Prostate gland (tissue), 2 donors: ENCODE measurements at regions not wholly inside any gene's neighbourhood (a gene's known extent, or its start where the extent isn't known, plus 50 kb on each side); places are given as distances from the start of the nearest gene placed in this dataset.

Source experiments
- DNase-seq: peaks from one replicate; pipeline ENCODE4 v3.0.0-alpha.2; 2019; ENCODE audit warnings: low spot score
- H3K27ac ChIP-seq, 2 donors: fragments of 200-600 bp; sonication (generic); 2 replicates each; pipeline ENCODE4 v1.5.1; 2017 to 2019
- H3K27me3 ChIP-seq: fragments of 200-600 bp; sonication (generic); replicated peaks from 2 replicates; pipeline ENCODE4 v1.5.1; 2019; ENCODE audit not compliant: insufficient read depth
- H3K36me3 ChIP-seq, 2 donors: fragments of 200-600 bp; sonication (generic); 1 replicate in 1 of 2; 2 replicates in 1 of 2; pipeline versions ENCODE4 v1.5.1 to v1.8.1; 2017 to 2019
- H3K4me1 ChIP-seq: fragments of 200-600 bp; sonication (generic); replicated peaks from 2 replicates; pipeline ENCODE4 v1.5.1; 2019
- H3K4me3 ChIP-seq, 2 donors: fragments of 200-600 bp; sonication (generic); 2 replicates each; pipeline ENCODE4 v1.5.1; 2017 to 2019
- H3K9me3 ChIP-seq: fragments of 200-600 bp; sonication (generic); 2 replicates; pipeline ENCODE4 v1.5.1; 2017
- CTCF ChIP-seq, 4 experiments: fragments of 200-600 bp in 2 of 4; fragments of 450-650 bp in 2 of 4; sonication (generic) in 2 of 4; IDR thresholded peaks; 1 replicate in 3 of 4; 2 replicates in 1 of 4; pipeline ENCODE4 v1.5.1; 2016 to 2019; ENCODE audit warnings: antibody characterized with exemption in 4 of 4, mild to moderate bottlenecking in 2 of 4, moderate library complexity in 2 of 4
- POLR2A ChIP-seq: fragments of 450-650 bp; IDR thresholded peaks from one replicate; pipeline ENCODE4 v1.6.1; 2016; ENCODE audit warnings: antibody characterized with exemption, mild to moderate bottlenecking
- POLR2AphosphoS5 ChIP-seq: sonication (generic); formaldehyde crosslinking; IDR thresholded peaks from one replicate; pipeline ENCODE4 v1.6.1; 2017; ENCODE audit warnings: antibody characterized with exemption
- WGBS: methylation state at CpG from one replicate; pipeline ENCODE4 v1.1.5; 2018; 5-methylcytosine and 5-hydroxymethylcytosine counted together
- intact Hi-C: fragments of 100-400 bp; cut with DNase I; formaldehyde crosslinking; loops from one replicate; pipeline ENCODE4 v1.14.2; 2022

GRCh38 chr7:13827716-13828115 lies 161.8 kb downstream of the ETV1 start:
- TF ChIP-seq CTCF (IDR thresholded peaks at IDR 0.05) (no peak), POLR2A (no peak), POLR2AphosphoS5 (no peak)
- Histone ChIP-seq H3K4me1 (no peaks in the 10 kb centered on the region), H3K36me3 (no peaks in the 10 kb centered on the region), H3K27me3 (no peaks in the 10 kb centered on the region), H3K9me3 (no peaks in the 10 kb centered on the region), H3K27ac (no peak overlapping the region), H3K4me3 (no peak overlapping the region)
- no peak for DNase-seq
- intact Hi-C loops = no loop called here
- 82% methylated on average over 5 of the region's 5 CpGs for WGBS

GRCh38 chr7:13829231-13829630 lies 160.2 kb downstream of the ETV1 start:
- no peak for DNase-seq
- TF ChIP-seq POLR2A = no peak
- TF ChIP-seq CTCF (IDR thresholded peaks at IDR 0.05) = no peak
- TF ChIP-seq POLR2AphosphoS5 = no peak
- Histone ChIP-seq H3K4me3 (no peak overlapping the region), H3K36me3 (no peaks in the 10 kb centered on the region), H3K4me1 (no peaks in the 10 kb centered on the region), H3K27me3 (no peaks in the 10 kb centered on the region), H3K9me3 (no peaks in the 10 kb centered on the region), H3K27ac (no peak overlapping the region)
- WGBS = 93% methylated on average over 2 of the region's 2 CpGs
- intact Hi-C loops = no loop called here

GRCh38 chr7:13829914-13830900 lies 159.3 kb downstream of the ETV1 start:
- Histone ChIP-seq H3K4me3 (no peak overlapping the region), H3K9me3 (no peaks in the 10 kb centered on the region), H3K27me3 (no peaks in the 10 kb centered on the region), H3K36me3 (no peaks in the 10 kb centered on the region), H3K27ac (no peak overlapping the region), H3K4me1 (no peaks in the 10 kb centered on the region)
- TF ChIP-seq POLR2A (no peak), CTCF (IDR thresholded peaks at IDR 0.05) (no peak)
- intact Hi-C loops = no loop called here
- 65% methylated on average over 6 of the region's 6 CpGs for WGBS
- no peak for DNase-seq

GRCh38 chr7:13832346-13832745 lies 157.1 kb downstream of the ETV1 start:
- intact Hi-C loops = no loop called here
- Histone ChIP-seq H3K27me3 (no peaks in the 10 kb centered on the region), H3K27ac (no peak overlapping the region), H3K9me3 (no peaks in the 10 kb centered on the region), H3K4me3 (no peak overlapping the region), H3K36me3 (no peaks in the 10 kb centered on the region), H3K4me1 (no peaks in the 10 kb centered on the region)
- no peak for TF ChIP-seq POLR2AphosphoS5
- no peak for TF ChIP-seq CTCF (IDR thresholded peaks at IDR 0.05)
- no peak for TF ChIP-seq POLR2A
- no peak for DNase-seq

GRCh38 chr7:13834328-13834761 lies 155.1 kb downstream of the ETV1 start:
- 30% methylated on average over 6 of the region's 6 CpGs for WGBS

More at GRCh38 chr7:13834328-13834761, 155.1 kb downstream of the ETV1 start:
- H3K27me3 ChIP-seq = no peaks in the 10 kb centered on the region
- no peaks in the 10 kb centered on the region for H3K4me1 ChIP-seq
- intact Hi-C loops = no loop called here
- H3K9me3 ChIP-seq = no peaks in the 10 kb centered on the region
- H3K4me3 ChIP-seq = no peak overlapping the region
- TF ChIP-seq POLR2A (no peak), POLR2AphosphoS5 (no peak), CTCF (IDR thresholded peaks at IDR 0.05) (no peak)
- no peak overlapping the region for H3K27ac ChIP-seq
- no peak for DNase-seq
- no peaks in the 10 kb centered on the region for H3K36me3 ChIP-seq
